ENCODE measurements at regions not wholly inside any gene's neighbourhood (a gene's known extent, or its start where the extent isn't known, plus 50 kb on each side); places are given as distances from the start of the nearest gene placed in this dataset.

DNA sequence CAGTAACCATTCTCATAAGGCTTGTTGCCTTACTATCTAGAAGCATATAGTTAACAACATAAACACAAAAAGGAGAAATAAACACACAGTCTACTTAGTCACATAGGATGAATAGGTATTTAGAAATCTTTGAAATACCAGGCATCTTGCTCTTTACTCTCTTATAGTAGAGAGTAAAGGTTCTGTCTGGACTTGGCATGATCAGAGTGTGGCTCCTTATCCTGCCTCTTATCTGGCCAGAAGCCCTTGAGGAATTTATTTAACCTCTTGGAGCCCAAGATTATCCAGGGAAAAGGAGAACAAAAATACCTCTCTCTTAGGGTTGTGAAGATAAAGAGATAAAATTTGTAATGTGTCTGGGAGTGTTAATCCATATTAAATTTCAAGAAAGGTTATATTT lies 100.2 kb upstream of the MBNL2 start (continued):
- TF ChIP-seq SIX1 (CRISPR knock-in tag; IDR thresholded peaks at IDR 0.05; ENCODE audit: borderline replicate concordance) (no peak), ZNF775 (CRISPR knock-in tag; IDR thresholded peaks at IDR 0.05; ENCODE audit: borderline replicate concordance) (no peak), RBM22 (optimal IDR thresholded peaks at IDR 0.05; ENCODE audit: low read length) (no peak), ZSCAN12 (CRISPR knock-in tag; IDR thresholded peaks at IDR 0.05) (no peak), TP53 (CRISPR knock-in tag; conservative IDR thresholded peaks at IDR 0.05) (no peak)

DNA sequence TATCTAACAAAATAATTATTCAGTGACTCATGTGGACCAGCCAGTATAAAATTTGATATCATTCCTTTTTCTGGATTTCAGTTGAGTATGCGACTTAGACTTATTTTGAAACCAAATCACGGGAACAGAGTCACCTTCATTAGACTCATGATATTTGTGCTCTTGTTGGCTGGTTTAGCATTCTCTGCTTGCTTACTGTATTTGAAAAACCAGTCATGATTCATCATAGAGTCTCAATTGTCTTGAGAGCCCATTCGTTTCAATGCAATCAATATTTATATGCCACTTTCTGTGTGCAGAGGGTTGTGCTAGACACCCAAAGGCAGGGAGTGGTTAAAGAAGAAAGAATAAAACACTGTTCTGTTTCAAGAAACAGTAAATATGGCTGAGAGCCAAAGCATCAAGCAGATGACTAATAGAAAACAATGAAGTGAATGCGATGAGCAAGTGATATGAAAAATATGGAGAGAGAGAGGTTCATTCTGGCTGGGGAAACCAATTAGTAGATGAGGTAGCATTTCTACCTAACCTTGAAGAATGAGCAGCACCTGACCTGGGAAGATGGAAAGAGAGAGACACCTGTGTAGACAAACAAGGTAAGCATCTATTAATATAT lies 99.6 kb upstream of the MBNL2 start:
- Histone ChIP-seq H3K4me3 (replicated peaks in 1 of 3; ENCODE audit: insufficient read depth in 1 of 3, low read depth in 2 of 3, low read length in 3 of 3) (no peak overlapping the region), H3K9ac (ENCODE audit: insufficient read depth, low read depth, low read length) (no peak overlapping the region), H3K4me1 (ENCODE audit: insufficient read depth, low read length) (peaks cover 14% of the 10 kb centered on the region), H2AFZ (ENCODE audit: low read length) (no peak overlapping the region), H4K20me1 (ENCODE audit: insufficient read depth, low read length) (no peaks in the 10 kb centered on the region), H3K4me2 (ENCODE audit: low read depth, low read length) (no peak overlapping the region), H3K36me3 (replicated peaks in 1 of 2; ENCODE audit: control insufficient read depth in 1 of 2, insufficient read depth in 2 of 2, low read length in 2 of 2) (no peaks in the 10 kb centered on the region), H3K9me3 (ENCODE audit: low read length) (no peaks in the 10 kb centered on the region), H3K27me3 (ENCODE audit: control insufficient read depth in 1 of 2, insufficient read depth in 2 of 2, low read length in 2 of 2) (peaks cover 0 to 7% of the 10 kb centered on the region in 2 experiments; a peak in 1 of 5 replicates), H3K79me2 (ENCODE audit: insufficient read depth, low read length) (no peaks in the 10 kb centered on the region), H3K27ac (ENCODE audit: extremely low read length, insufficient read depth, low read length) (no peak overlapping the region)
- ATAC-seq = no peak
- TF ChIP-seq, protein P1, sequence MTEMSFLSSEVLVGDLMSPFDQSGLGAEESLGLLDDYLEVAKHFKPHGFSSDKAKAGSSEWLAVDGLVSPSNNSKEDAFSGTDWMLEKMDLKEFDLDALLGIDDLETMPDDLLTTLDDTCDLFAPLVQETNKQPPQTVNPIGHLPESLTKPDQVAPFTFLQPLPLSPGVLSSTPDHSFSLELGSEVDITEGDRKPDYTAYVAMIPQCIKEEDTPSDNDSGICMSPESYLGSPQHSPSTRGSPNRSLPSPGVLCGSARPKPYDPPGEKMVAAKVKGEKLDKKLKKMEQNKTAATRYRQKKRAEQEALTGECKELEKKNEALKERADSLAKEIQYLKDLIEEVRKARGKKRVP (CRISPR knock-in tag; IDR thresholded peaks at IDR 0.05) = no peak
- TF ChIP-seq ZNF235 (CRISPR knock-in tag; IDR thresholded peaks at IDR 0.05; ENCODE audit: borderline replicate concordance) (no peak), ZNF205 (CRISPR knock-in tag; IDR thresholded peaks at IDR 0.05) (no peak), NFE2L1 (CRISPR knock-in tag; IDR thresholded peaks at IDR 0.05; ENCODE audit: borderline replicate concordance) (no peak), SP4 (CRISPR knock-in tag; IDR thresholded peaks at IDR 0.05) (no peak), PCBP2 (optimal IDR thresholded peaks at IDR 0.05; ENCODE audit: low read depth, low read length, poor library complexity, severe bottlenecking) (no peak), ZSCAN12 (CRISPR knock-in tag; IDR thresholded peaks at IDR 0.05) (no peak), KAT2B (IDR thresholded peaks at IDR 0.05; ENCODE audit: borderline replicate concordance, low read depth, low read length) (no peak), KDM6A (CRISPR knock-in tag; IDR thresholded peaks at IDR 0.05; ENCODE audit: low read depth) (no peak)
- no TSS peak for BruUV-seq (replicated peaks)
- DNase-seq (ENCODE audit: low spot score) = no peak
- 20% methylated on average over 4 of the region's 4 CpGs for WGBS (ENCODE audit: low lambda C conversion rate)
- ChIA-PET POLR2A (no interaction called here), CTCF (ENCODE audit: low intra/inter-chr PET ratio, low total read pairs) (no interaction called here)
- in situ Hi-C loops (cut with HindIII; ENCODE audit: extremely low pct_ligation_motif_present, low pct_unique_long_range_greater_than_20kb) (no loop called here), intact Hi-C loops (cut with micrococcal nuclease; ENCODE audit: unreplicated experiment) (no loop called here)
- no peak for FAIRE-seq
